Panc1 (cell line): ENCODE measurements at regions not wholly inside any gene's neighbourhood (a gene's known extent, or its start where the extent isn't known, plus 50 kb on each side); places are given as distances from the start of the nearest gene placed in this dataset.

Experiments used
- ATAC-seq: fragments of 200-7000 bp; cut with Tn5 transposase; 2 replicates; pipeline ENCODE4 v1.9.1; 2020; ENCODE audit warnings: mild to moderate bottlenecking, moderate library complexity
- BruUV-seq: library from RNA; stranded (reverse); fragments of 400-500 nt; replicated peaks from 2 replicates; lab custom pipeline; 2021; lab: Mats Ljungman, UMichigan
- CTCF ChIA-PET: fragments of 300-600 bp; sonication (Branson Sonifier 250); formaldehyde crosslinking; loops from one replicate; lab custom pipeline; 2022; ENCODE audit warnings: antibody characterized with exemption; lab: Charles Lee
- POLR2A ChIA-PET: fragments of 300-600 bp; sonication (Branson Sonifier 250); formaldehyde crosslinking; loops from one replicate; lab custom pipeline; 2022; ENCODE audit warnings: antibody characterized with exemption; lab: Charles Lee
- DNase-seq: peaks from one replicate; pipeline ENCODE4 v3.0.0-alpha.2; 2010; ENCODE audit warnings: low read depth, low spot score
- H3K27ac ChIP-seq: 2 replicates; pipeline ENCODE4 v1.5.1; 2011; ENCODE audit warnings: mild to moderate bottlenecking, low read length, inconsistent platforms
- H3K27me3 ChIP-seq: fragments of 200-500 bp; sonication (Bioruptor generic); 2 replicates; pipeline ENCODE4 v1.6.0; 2014; ENCODE audit warnings: low read length, inconsistent platforms; ENCODE audit not compliant: control insufficient read depth, insufficient read depth
- H3K36me3 ChIP-seq: fragments of 200-500 bp; sonication (Bioruptor generic); 2 replicates; pipeline ENCODE4 v1.5.1; 2014; ENCODE audit warnings: inconsistent platforms, mild to moderate bottlenecking, low read length, moderate library complexity; ENCODE audit not compliant: control insufficient read depth, insufficient read depth
- H3K4me1 ChIP-seq: 2 replicates; pipeline ENCODE4 v1.5.1; 2011; ENCODE audit warnings: inconsistent platforms, mild to moderate bottlenecking, low read length, moderate library complexity; ENCODE audit not compliant: control insufficient read depth, insufficient read depth
- H3K4me3 ChIP-seq, 2 experiments: 2 replicates each; pipeline ENCODE4 v1.5.1; 2011 to 2012; ENCODE audit warnings: low read depth in 2 of 2, low read length in 2 of 2, mild to moderate bottlenecking in 2 of 2, inconsistent platforms in 1 of 2, moderate library complexity in 1 of 2
- H3K9me3 ChIP-seq: fragments of 200-500 bp; sonication (Bioruptor generic); 2 replicates; pipeline ENCODE4 v1.5.1; 2014; ENCODE audit warnings: low read depth, mild to moderate bottlenecking, inconsistent platforms, low read length, moderate library complexity; ENCODE audit not compliant: control insufficient read depth, insufficient read depth
- POLR2AphosphoS5 ChIP-seq: IDR thresholded peaks from 2 replicates; pipeline ENCODE4 v1.6.1; 2012; ENCODE audit warnings: mild to moderate bottlenecking, low read depth, low read length, moderate library complexity
- SIN3A ChIP-seq: IDR thresholded peaks from 2 replicates; pipeline ENCODE4 v1.6.1; 2012; ENCODE audit warnings: low read depth, mild to moderate bottlenecking, low read length, moderate library complexity, borderline replicate concordance; ENCODE audit not compliant: insufficient read depth
- TCF7L2 ChIP-seq: IDR thresholded peaks from 2 replicates; pipeline ENCODE4 v1.6.1; 2011; ENCODE audit warnings: mild to moderate bottlenecking, low read depth, low read length, inconsistent platforms
- in situ Hi-C: cut with HindIII; loops from 2 replicates; pipeline ENCODE4 v1.10.0; 2016; ENCODE audit warnings: low sequenced_read_pairs, low pct_unique_long_range_greater_than_20kb
- intact Hi-C: fragments of 100-400 bp; cut with micrococcal nuclease; formaldehyde crosslinking; loops from one replicate; pipeline ENCODE4 v1.10.0; 2022; ENCODE audit not compliant: unreplicated experiment
- TF ChIP-seq, protein P1 (sequence below): fragments of 450-650 bp; IDR thresholded peaks from 2 replicates; pipeline ENCODE4 v1.5.1; 2017; ENCODE audit warnings: mild to moderate bottlenecking
- TF ChIP-seq, protein P2 (sequence below), 2 experiments: IDR thresholded peaks; 2 replicates each; pipeline ENCODE4 v1.6.1; 2011 to 2012; ENCODE audit warnings: low read depth in 2 of 2, control low read depth in 1 of 2, low read length in 1 of 2, mild to moderate bottlenecking in 1 of 2, moderate library complexity in 1 of 2; ENCODE audit not compliant: insufficient read depth in 1 of 2

DNA sequence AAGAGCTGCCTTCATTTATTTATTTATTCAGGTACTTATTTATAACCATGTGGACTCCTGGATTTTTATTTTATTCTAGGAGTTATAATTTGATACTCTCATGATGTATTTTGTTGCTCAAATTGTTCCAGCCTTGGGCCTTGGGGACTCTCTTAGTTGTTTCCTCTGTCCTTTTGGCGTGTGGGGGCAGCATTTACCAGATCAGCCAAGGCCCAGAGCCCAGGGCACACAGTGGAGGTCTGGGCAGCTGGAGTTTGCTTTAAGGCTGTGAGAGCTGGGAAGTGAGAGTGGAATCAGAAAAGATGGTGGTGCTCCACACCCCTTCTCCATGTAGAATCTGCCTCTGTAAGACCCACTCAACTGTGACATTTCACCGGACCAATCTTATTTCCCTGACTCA, 398.9 kb downstream of the RPS24 start:
- Histone ChIP-seq H3K27ac (no peak overlapping the region; the same call in 1 of the 2 replicates), H3K9me3 (no peaks in the 10 kb centered on the region), H3K27me3 (peaks cover 17% of the 10 kb centered on the region), H3K36me3 (no peaks in the 10 kb centered on the region), H3K4me3 (no peak overlapping the region), H3K4me1 (peaks cover 13% of the 10 kb centered on the region; the same call in 1 of the 2 replicates)
- ATAC-seq = peak; percentile 62; the same call in 1 of the 2 replicates
- ChIA-PET CTCF (no interaction called here), POLR2A (no interaction called here)
- no TSS peak for BruUV-seq
- intact Hi-C loops (loop anchor here (10.0 kb wide), 1 partner anchor 762 kb away; no protein-coding TSS in a partner anchor), in situ Hi-C loops (no loop called here)
- no peak for DNase-seq
- TF ChIP-seq, protein P1, sequence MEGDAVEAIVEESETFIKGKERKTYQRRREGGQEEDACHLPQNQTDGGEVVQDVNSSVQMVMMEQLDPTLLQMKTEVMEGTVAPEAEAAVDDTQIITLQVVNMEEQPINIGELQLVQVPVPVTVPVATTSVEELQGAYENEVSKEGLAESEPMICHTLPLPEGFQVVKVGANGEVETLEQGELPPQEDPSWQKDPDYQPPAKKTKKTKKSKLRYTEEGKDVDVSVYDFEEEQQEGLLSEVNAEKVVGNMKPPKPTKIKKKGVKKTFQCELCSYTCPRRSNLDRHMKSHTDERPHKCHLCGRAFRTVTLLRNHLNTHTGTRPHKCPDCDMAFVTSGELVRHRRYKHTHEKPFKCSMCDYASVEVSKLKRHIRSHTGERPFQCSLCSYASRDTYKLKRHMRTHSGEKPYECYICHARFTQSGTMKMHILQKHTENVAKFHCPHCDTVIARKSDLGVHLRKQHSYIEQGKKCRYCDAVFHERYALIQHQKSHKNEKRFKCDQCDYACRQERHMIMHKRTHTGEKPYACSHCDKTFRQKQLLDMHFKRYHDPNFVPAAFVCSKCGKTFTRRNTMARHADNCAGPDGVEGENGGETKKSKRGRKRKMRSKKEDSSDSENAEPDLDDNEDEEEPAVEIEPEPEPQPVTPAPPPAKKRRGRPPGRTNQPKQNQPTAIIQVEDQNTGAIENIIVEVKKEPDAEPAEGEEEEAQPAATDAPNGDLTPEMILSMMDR = peak; percentile 51
- TF ChIP-seq POLR2AphosphoS5 = no peak

DNA sequence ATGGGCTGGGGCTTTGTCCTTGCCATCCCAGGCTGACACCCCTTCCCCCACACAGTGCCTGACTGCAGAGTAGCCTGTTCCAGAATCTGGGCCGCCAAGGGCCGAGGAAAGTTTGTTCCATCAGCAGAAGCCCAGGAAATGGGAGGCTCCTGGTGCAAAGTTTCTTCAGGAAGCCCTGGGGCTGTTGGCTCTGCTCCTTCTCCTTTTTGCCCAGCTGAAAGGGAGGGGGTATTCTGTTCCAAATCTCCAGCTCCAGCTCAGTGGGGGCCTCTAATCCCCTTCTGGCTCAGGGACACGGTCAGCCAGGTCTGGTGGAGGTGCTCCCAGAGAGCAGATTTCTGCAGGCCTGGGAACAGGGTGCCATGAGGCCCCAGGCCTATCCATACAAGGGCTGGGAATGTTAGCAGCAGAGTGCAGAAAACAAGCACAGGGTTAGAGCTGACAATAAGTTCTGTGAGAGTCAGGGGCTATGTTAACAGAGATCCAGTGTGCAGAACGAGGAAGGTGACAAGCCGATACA, 399.5 kb downstream of the RPS24 start:
- BruUV-seq = no TSS peak
- no peaks in the 10 kb centered on the region for H3K36me3 ChIP-seq
- intact Hi-C loops = loop anchor here (10.0 kb wide), 1 partner anchor 762 kb away; no protein-coding TSS in a partner anchor
- H3K4me1 ChIP-seq = peaks cover 13% of the 10 kb centered on the region; the same call in 1 of the 2 replicates
- in situ Hi-C loops = no loop called here
- ChIA-PET CTCF (no interaction called here), POLR2A (no interaction called here)
- no peak for ATAC-seq
- H3K4me3 ChIP-seq = no peak overlapping the region
- peaks cover 14% of the 10 kb centered on the region for H3K27me3 ChIP-seq
- no peak for DNase-seq
- no peaks in the 10 kb centered on the region for H3K9me3 ChIP-seq
- no peak overlapping the region; the same call in 1 of the 2 replicates for H3K27ac ChIP-seq
- TF ChIP-seq, protein P2, sequence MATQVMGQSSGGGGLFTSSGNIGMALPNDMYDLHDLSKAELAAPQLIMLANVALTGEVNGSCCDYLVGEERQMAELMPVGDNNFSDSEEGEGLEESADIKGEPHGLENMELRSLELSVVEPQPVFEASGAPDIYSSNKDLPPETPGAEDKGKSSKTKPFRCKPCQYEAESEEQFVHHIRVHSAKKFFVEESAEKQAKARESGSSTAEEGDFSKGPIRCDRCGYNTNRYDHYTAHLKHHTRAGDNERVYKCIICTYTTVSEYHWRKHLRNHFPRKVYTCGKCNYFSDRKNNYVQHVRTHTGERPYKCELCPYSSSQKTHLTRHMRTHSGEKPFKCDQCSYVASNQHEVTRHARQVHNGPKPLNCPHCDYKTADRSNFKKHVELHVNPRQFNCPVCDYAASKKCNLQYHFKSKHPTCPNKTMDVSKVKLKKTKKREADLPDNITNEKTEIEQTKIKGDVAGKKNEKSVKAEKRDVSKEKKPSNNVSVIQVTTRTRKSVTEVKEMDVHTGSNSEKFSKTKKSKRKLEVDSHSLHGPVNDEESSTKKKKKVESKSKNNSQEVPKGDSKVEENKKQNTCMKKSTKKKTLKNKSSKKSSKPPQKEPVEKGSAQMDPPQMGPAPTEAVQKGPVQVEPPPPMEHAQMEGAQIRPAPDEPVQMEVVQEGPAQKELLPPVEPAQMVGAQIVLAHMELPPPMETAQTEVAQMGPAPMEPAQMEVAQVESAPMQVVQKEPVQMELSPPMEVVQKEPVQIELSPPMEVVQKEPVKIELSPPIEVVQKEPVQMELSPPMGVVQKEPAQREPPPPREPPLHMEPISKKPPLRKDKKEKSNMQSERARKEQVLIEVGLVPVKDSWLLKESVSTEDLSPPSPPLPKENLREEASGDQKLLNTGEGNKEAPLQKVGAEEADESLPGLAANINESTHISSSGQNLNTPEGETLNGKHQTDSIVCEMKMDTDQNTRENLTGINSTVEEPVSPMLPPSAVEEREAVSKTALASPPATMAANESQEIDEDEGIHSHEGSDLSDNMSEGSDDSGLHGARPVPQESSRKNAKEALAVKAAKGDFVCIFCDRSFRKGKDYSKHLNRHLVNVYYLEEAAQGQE (IDR thresholded peaks at IDR 0.05; ENCODE audit: insufficient read depth in 1 of 2, low read depth in 2 of 2, low read length in 1 of 2) = no peak
- TF ChIP-seq TCF7L2 (no peak), SIN3A (no peak), POLR2AphosphoS5 (no peak)
- TF ChIP-seq, protein P1 = no peak
